22Rv1 (cell line): ENCODE measurements at regions not wholly inside any gene's neighbourhood (a gene's known extent, or its start where the extent isn't known, plus 50 kb on each side); places are given as distances from the start of the nearest gene placed in this dataset.

Experiments
- ZFX ChIP-seq: fragments of 450-650 bp; IDR thresholded peaks from 2 replicates; pipeline ENCODE4 v1.6.1; 2017; ENCODE audit warnings: antibody characterized with exemption, borderline replicate concordance
- TF ChIP-seq, protein P1 (sequence below): fragments of 450-650 bp; IDR thresholded peaks from 2 replicates; pipeline ENCODE4 v1.5.1; 2017; ENCODE audit warnings: mild to moderate bottlenecking

DNA sequence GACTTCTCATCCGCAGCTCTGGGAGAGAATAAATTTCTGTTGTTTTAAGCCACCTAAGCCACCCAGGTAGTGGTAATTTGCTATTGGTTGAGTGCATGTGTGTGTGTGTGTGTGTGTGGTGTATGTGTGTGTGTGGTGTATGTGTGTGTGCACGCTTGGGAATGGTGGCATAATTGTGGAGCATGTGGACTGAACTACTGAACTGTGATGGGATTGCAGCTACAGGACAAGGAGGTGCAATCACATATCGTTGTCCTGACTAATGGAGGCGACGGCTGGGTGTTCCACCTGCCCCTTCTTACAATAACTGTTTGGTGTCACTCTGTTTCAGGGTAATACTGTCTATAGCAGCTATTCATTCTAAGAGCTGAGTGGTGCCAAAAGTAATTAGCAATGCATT is 448.7 kb upstream of the PFKP start:
- TF ChIP-seq, protein P1, sequence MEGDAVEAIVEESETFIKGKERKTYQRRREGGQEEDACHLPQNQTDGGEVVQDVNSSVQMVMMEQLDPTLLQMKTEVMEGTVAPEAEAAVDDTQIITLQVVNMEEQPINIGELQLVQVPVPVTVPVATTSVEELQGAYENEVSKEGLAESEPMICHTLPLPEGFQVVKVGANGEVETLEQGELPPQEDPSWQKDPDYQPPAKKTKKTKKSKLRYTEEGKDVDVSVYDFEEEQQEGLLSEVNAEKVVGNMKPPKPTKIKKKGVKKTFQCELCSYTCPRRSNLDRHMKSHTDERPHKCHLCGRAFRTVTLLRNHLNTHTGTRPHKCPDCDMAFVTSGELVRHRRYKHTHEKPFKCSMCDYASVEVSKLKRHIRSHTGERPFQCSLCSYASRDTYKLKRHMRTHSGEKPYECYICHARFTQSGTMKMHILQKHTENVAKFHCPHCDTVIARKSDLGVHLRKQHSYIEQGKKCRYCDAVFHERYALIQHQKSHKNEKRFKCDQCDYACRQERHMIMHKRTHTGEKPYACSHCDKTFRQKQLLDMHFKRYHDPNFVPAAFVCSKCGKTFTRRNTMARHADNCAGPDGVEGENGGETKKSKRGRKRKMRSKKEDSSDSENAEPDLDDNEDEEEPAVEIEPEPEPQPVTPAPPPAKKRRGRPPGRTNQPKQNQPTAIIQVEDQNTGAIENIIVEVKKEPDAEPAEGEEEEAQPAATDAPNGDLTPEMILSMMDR = no peak
- no peak for TF ChIP-seq ZFX
